Gastrocnemius medialis (tissue), 4 donors: ENCODE measurements at regions not wholly inside any gene's neighbourhood (a gene's known extent, or its start where the extent isn't known, plus 50 kb on each side); places are given as distances from the start of the nearest gene placed in this dataset.

Experiments used
- ATAC-seq, 2 donors: fragments of 150-250 bp; one replicate each; pipeline ENCODE4 v1.9.1; 2016
- DNase-seq, 2 donors: peaks; one replicate each; pipeline ENCODE4 v3.0.0-alpha.2; 2019
- H3K27ac ChIP-seq, 4 donors: fragments of 200-600 bp; sonication (generic); 1 replicate in 1 of 4; 2 replicates in 3 of 4; pipeline ENCODE4 v1.5.1; 2016 to 2018; ENCODE audit warnings: mild to moderate bottlenecking in 2 of 4, moderate library complexity in 1 of 4
- H3K27me3 ChIP-seq, 3 donors: fragments of 200-600 bp; sonication (generic) in 2 of 3; 1 replicate in 1 of 3; 2 replicates in 2 of 3; pipeline versions ENCODE4 v1.5.1 to v1.6.0; 2016 to 2019; ENCODE audit warnings: mild to moderate bottlenecking in 1 of 3, moderate library complexity in 1 of 3
- H3K36me3 ChIP-seq, 2 donors: fragments of 200-600 bp; sonication (generic) in 1 of 2; one replicate each; pipeline ENCODE4 v1.5.1; 2017 to 2018
- H3K4me1 ChIP-seq, 2 donors: fragments of 200-600 bp; sonication (generic) in 1 of 2; one replicate each; pipeline ENCODE4 v1.5.1; 2016 to 2017; ENCODE audit warnings: mild to moderate bottlenecking in 2 of 2
- H3K4me3 ChIP-seq, 4 donors: fragments of 200-600 bp; sonication (generic) in 3 of 4; 1 replicate in 1 of 4; 2 replicates in 3 of 4; pipeline ENCODE4 v1.5.1; 2016 to 2019; ENCODE audit warnings: mild to moderate bottlenecking in 2 of 4
- H3K9me3 ChIP-seq, 3 donors: fragments of 200-600 bp; sonication (generic) in 2 of 3; 1 replicate in 1 of 3; 2 replicates in 2 of 3; pipeline ENCODE4 v1.5.1; 2016 to 2019
- CTCF ChIP-seq, 5 experiments: fragments of 450-650 bp in 3 of 5; fragments of 200-600 bp in 2 of 5; sonication (generic) in 2 of 5; IDR thresholded peaks in 4 of 5; conservative IDR thresholded peaks in 1 of 5; 1 replicate in 4 of 5; 2 replicates in 1 of 5; pipeline ENCODE4 v1.5.1; 2016 to 2019; ENCODE audit warnings: antibody characterized with exemption in 5 of 5, mild to moderate bottlenecking in 3 of 5, moderate library complexity in 3 of 5
- POLR2A ChIP-seq, 2 donors: fragments of 450-650 bp; IDR thresholded peaks; one replicate each; pipeline ENCODE4 v1.6.1; 2017; ENCODE audit warnings: antibody characterized with exemption in 2 of 2, mild to moderate bottlenecking in 2 of 2, moderate library complexity in 2 of 2
- in situ Hi-C, 4 donors: fragments of 200-750 bp; cut with MboI; loops; one replicate each; pipeline versions ENCODE4 v1.15.0 to v1.8.0; 2017; ENCODE audit warnings: low sequenced_read_pairs in 4 of 4
- intact Hi-C: fragments of 100-400 bp; cut with DNase I; formaldehyde crosslinking; loops from one replicate; pipeline ENCODE4 v1.15.1; 2023; ENCODE audit warnings: low total_unique reads

- intact Hi-C loops (no loop called here), in situ Hi-C loops (no loop called here)
- Histone ChIP-seq H3K36me3 (no peaks in the 10 kb centered on the region), H3K27ac (no peak overlapping the region), H3K4me3 (no peak overlapping the region), H3K27me3 (no peaks in the 10 kb centered on the region), H3K9me3 (no peaks in the 10 kb centered on the region), H3K4me1 (peaks cover 26 to 29% of the 10 kb centered on the region in 2 donors)
- DNase-seq: no peak
- ATAC-seq: no peak
- no peak for TF ChIP-seq POLR2A (IDR thresholded peaks at IDR 0.05)
- TF ChIP-seq CTCF (IDR thresholded peaks at IDR 0.05 in 4 of 5, conservative IDR thresholded peaks at IDR 0.05 in 1 of 5): no peak
Measured at GRCh38 chr10:29838539-29838938, 203.8 kb upstream of the SVIL start.

GRCh38 chr10:29837586-29837985 is 202.8 kb upstream of the SVIL start:
- Histone ChIP-seq H3K4me1 (peaks cover 19 to 23% of the 10 kb centered on the region in 2 donors), H3K27ac (no peak overlapping the region), H3K9me3 (no peaks in the 10 kb centered on the region), H3K27me3 (no peaks in the 10 kb centered on the region), H3K36me3 (no peaks in the 10 kb centered on the region), H3K4me3 (no peak overlapping the region)
- no peak for ATAC-seq
- in situ Hi-C loops: no loop called here
- intact Hi-C loops: no loop called here
- no peak for DNase-seq
- TF ChIP-seq POLR2A (IDR thresholded peaks at IDR 0.05) (no peak), CTCF (IDR thresholded peaks at IDR 0.05 in 4 of 5, conservative IDR thresholded peaks at IDR 0.05 in 1 of 5) (no peak)

- ATAC-seq (no peak), DNase-seq (no peak)
- H3K4me1 ChIP-seq: peaks cover 7 to 12% of the 10 kb centered on the region in 2 donors
- no peak for TF ChIP-seq CTCF (IDR thresholded peaks at IDR 0.05 in 4 of 5, conservative IDR thresholded peaks at IDR 0.05 in 1 of 5)
- TF ChIP-seq POLR2A (IDR thresholded peaks at IDR 0.05): no peak
- no peaks in the 10 kb centered on the region for H3K36me3 ChIP-seq
- no peak overlapping the region for H3K27ac ChIP-seq
- no peak overlapping the region for H3K4me3 ChIP-seq
- H3K27me3 ChIP-seq: no peaks in the 10 kb centered on the region
- no peaks in the 10 kb centered on the region for H3K9me3 ChIP-seq
- intact Hi-C loops: no loop called here
- in situ Hi-C loops: no loop called here
Measured at GRCh38 chr10:29836396-29836795, 201.6 kb upstream of the SVIL start.

- TF ChIP-seq CTCF (IDR thresholded peaks at IDR 0.05 in 4 of 5, conservative IDR thresholded peaks at IDR 0.05 in 1 of 5): no peak
- no peak for TF ChIP-seq POLR2A (IDR thresholded peaks at IDR 0.05)
- Histone ChIP-seq H3K9me3 (no peaks in the 10 kb centered on the region), H3K36me3 (no peaks in the 10 kb centered on the region), H3K4me1 (no peaks in the 10 kb centered on the region), H3K27ac (no peak overlapping the region), H3K27me3 (no peaks in the 10 kb centered on the region), H3K4me3 (no peak overlapping the region)
- intact Hi-C loops (no loop called here), in situ Hi-C loops (no loop called here)
- no peak for ATAC-seq
- no peak for DNase-seq
Measured at GRCh38 chr10:29835055-29835454, 200.3 kb upstream of the SVIL start.
